Activated CD4-positive, alpha-beta T cell treated with anti-CD3 and anti-CD28 coated beads, Interleukin-2, amount 10 ng/mL, durations not matched to agents 7 days and 5 days (primary cell): ENCODE measurements at regions not wholly inside any gene's neighbourhood (a gene's known extent, or its start where the extent isn't known, plus 50 kb on each side); places are given as distances from the start of the nearest gene placed in this dataset.
"Not testable (repeated sequence)": the region's sequence is repeated elsewhere in the genome, so short reads cannot be mapped to it uniquely, and the experiment has no call there.

Source experiments
- CTCF ChIA-PET: fragments of 350-600 bp; sonication (Branson Sonifier 250); formaldehyde crosslinking; loops from one replicate; lab custom pipeline; 2021; ENCODE audit warnings: antibody characterized with exemption; lab: Charles Lee
- POLR2A ChIA-PET: fragments of 350-600 bp; sonication (Branson Sonifier 250); formaldehyde crosslinking; loops from one replicate; lab custom pipeline; 2021; ENCODE audit warnings: antibody characterized with exemption; lab: Charles Lee
- DNase-seq: peaks from one replicate; pipeline ENCODE4 v3.0.0-alpha.2; 2020
- H3K27ac Mint-ChIP-seq: one replicate; pipeline ENCODE4 v1.8.0; 2021; ENCODE audit warnings: mild to moderate bottlenecking, moderate library complexity, mixed read lengths
- H3K27me3 Mint-ChIP-seq: one replicate; pipeline ENCODE4 v1.8.0; 2021; ENCODE audit warnings: mixed read lengths
- H3K36me3 Mint-ChIP-seq: one replicate; pipeline ENCODE4 v1.8.0; 2021; ENCODE audit warnings: low read depth, mixed read lengths
- H3K4me1 Mint-ChIP-seq: one replicate; pipeline ENCODE4 v1.8.0; 2021; ENCODE audit warnings: mixed read lengths
- H3K4me3 Mint-ChIP-seq: one replicate; pipeline ENCODE4 v1.8.0; 2021; ENCODE audit warnings: mild to moderate bottlenecking, moderate library complexity, mixed read lengths
- H3K9me3 Mint-ChIP-seq: one replicate; pipeline ENCODE4 v1.8.0; 2021; ENCODE audit warnings: mixed read lengths

GRCh38 chr3:178088963-178089362 is 447.3 kb upstream of the KCNMB2 start:
- Mint-ChIP-seq H3K36me3 (no peaks in the 10 kb centered on the region), H3K4me1 (peaks cover 25% of the 10 kb centered on the region), H3K4me3 (no peak overlapping the region), H3K9me3 (peaks cover 6% of the 10 kb centered on the region), H3K27me3 (no peaks in the 10 kb centered on the region), H3K27ac (no peak overlapping the region)
- POLR2A ChIA-PET = no interaction called here
- CTCF ChIA-PET = interaction anchor here (0.6 kb wide), 1 partner anchor 414 kb away, joined by 6 read pairs; no protein-coding TSS in a partner anchor
- no peak for DNase-seq

- H3K4me1 Mint-ChIP-seq = peaks cover 6% of the 10 kb centered on the region
- POLR2A ChIA-PET = no interaction called here
- CTCF ChIA-PET = no interaction called here
- no peaks in the 10 kb centered on the region for H3K27me3 Mint-ChIP-seq
- H3K36me3 Mint-ChIP-seq = no peaks in the 10 kb centered on the region
- H3K27ac Mint-ChIP-seq = no peak overlapping the region
- H3K4me3 Mint-ChIP-seq = no peak overlapping the region
- peaks cover 12% of the 10 kb centered on the region for H3K9me3 Mint-ChIP-seq
- no peak for DNase-seq
Observed at GRCh38 chr3:178090899-178091298, 445.3 kb upstream of the KCNMB2 start.

- H3K4me1 Mint-ChIP-seq = no peaks in the 10 kb centered on the region
- no peaks in the 10 kb centered on the region for H3K27me3 Mint-ChIP-seq
- DNase-seq = no peak
- H3K9me3 Mint-ChIP-seq = peaks cover 10% of the 10 kb centered on the region
- ChIA-PET POLR2A (no interaction called here), CTCF (no interaction called here)
- no peaks in the 10 kb centered on the region for H3K36me3 Mint-ChIP-seq
- no peak overlapping the region for H3K4me3 Mint-ChIP-seq
- no peak overlapping the region for H3K27ac Mint-ChIP-seq
Observed at GRCh38 chr3:178095522-178095921, 440.7 kb upstream of the KCNMB2 start.

GRCh38 chr3:178096955-178097354 is 439.3 kb upstream of the KCNMB2 start:
- Mint-ChIP-seq H3K9me3 (peaks cover 10% of the 10 kb centered on the region), H3K27ac (no peak overlapping the region), H3K4me1 (no peaks in the 10 kb centered on the region), H3K36me3 (no peaks in the 10 kb centered on the region), H3K27me3 (no peaks in the 10 kb centered on the region), H3K4me3 (no peak overlapping the region)
- ChIA-PET POLR2A (no interaction called here), CTCF (no interaction called here)
- DNase-seq = no peak

GRCh38 chr3:178097576-178097975 is 438.7 kb upstream of the KCNMB2 start:
- Mint-ChIP-seq H3K27ac (no peak overlapping the region), H3K36me3 (no peaks in the 10 kb centered on the region), H3K9me3 (peaks cover 6% of the 10 kb centered on the region), H3K27me3 (no peaks in the 10 kb centered on the region), H3K4me3 (no peak overlapping the region), H3K4me1 (no peaks in the 10 kb centered on the region)
- no peak for DNase-seq
- CTCF ChIA-PET = no interaction called here
- POLR2A ChIA-PET = no interaction called here

GRCh38 chr3:178099274-178099673 is 437.0 kb upstream of the KCNMB2 start:
- Mint-ChIP-seq H3K27me3 (no peaks in the 10 kb centered on the region), H3K4me3 (no peak overlapping the region), H3K36me3 (no peaks in the 10 kb centered on the region), H3K27ac (no peak overlapping the region), H3K4me1 (no peaks in the 10 kb centered on the region), H3K9me3 (peaks cover 3% of the 10 kb centered on the region)
- DNase-seq = no peak
- ChIA-PET POLR2A (no interaction called here), CTCF (no interaction called here)

- Mint-ChIP-seq H3K4me1 (no peaks in the 10 kb centered on the region), H3K9me3 (no peaks in the 10 kb centered on the region), H3K27me3 (no peaks in the 10 kb centered on the region), H3K36me3 (no peaks in the 10 kb centered on the region), H3K4me3 (no peak overlapping the region), H3K27ac (no peak overlapping the region)
- ChIA-PET CTCF (no interaction called here), POLR2A (no interaction called here)
- DNase-seq = no peak
Observed at GRCh38 chr3:178099862-178100261, 436.4 kb upstream of the KCNMB2 start.

GRCh38 chr3:178100908-178101307 is 435.3 kb upstream of the KCNMB2 start:
- Mint-ChIP-seq H3K9me3 (no peaks in the 10 kb centered on the region), H3K27ac (no peak overlapping the region), H3K4me1 (no peaks in the 10 kb centered on the region), H3K4me3 (no peak overlapping the region), H3K27me3 (no peaks in the 10 kb centered on the region), H3K36me3 (no peaks in the 10 kb centered on the region)
- POLR2A ChIA-PET = no interaction called here
- no peak for DNase-seq
- CTCF ChIA-PET = no interaction called here

- Mint-ChIP-seq H3K27ac (no peak overlapping the region), H3K9me3 (no peaks in the 10 kb centered on the region), H3K4me3 (no peak overlapping the region), H3K27me3 (no peaks in the 10 kb centered on the region), H3K36me3 (no peaks in the 10 kb centered on the region), H3K4me1 (no peaks in the 10 kb centered on the region)
- POLR2A ChIA-PET = no interaction called here
- DNase-seq = no peak
- CTCF ChIA-PET = no interaction called here
Observed at GRCh38 chr3:178103140-178103539, 433.1 kb upstream of the KCNMB2 start.

- no peaks in the 10 kb centered on the region for H3K36me3 Mint-ChIP-seq
- no peak overlapping the region for H3K27ac Mint-ChIP-seq
- no peaks in the 10 kb centered on the region for H3K9me3 Mint-ChIP-seq
- POLR2A ChIA-PET = no interaction called here
- CTCF ChIA-PET = no interaction called here
- H3K27me3 Mint-ChIP-seq = no peaks in the 10 kb centered on the region
- H3K4me1 Mint-ChIP-seq = no peaks in the 10 kb centered on the region
- no peak for DNase-seq
- H3K4me3 Mint-ChIP-seq = no peak overlapping the region
Observed at GRCh38 chr3:178107804-178108203, 428.4 kb upstream of the KCNMB2 start.

- Mint-ChIP-seq H3K36me3 (no peaks in the 10 kb centered on the region), H3K27me3 (no peaks in the 10 kb centered on the region), H3K4me3 (no peak overlapping the region), H3K27ac (no peak overlapping the region), H3K9me3 (no peaks in the 10 kb centered on the region), H3K4me1 (no peaks in the 10 kb centered on the region)
- POLR2A ChIA-PET = no interaction called here
- DNase-seq = no peak
- CTCF ChIA-PET = no interaction called here
Observed at GRCh38 chr3:178109691-178110090, 426.5 kb upstream of the KCNMB2 start.

- DNase-seq = peak; percentile 20
- no peak overlapping the region for H3K4me3 Mint-ChIP-seq
- H3K9me3 Mint-ChIP-seq = no peaks in the 10 kb centered on the region
- no peak overlapping the region for H3K27ac Mint-ChIP-seq
- ChIA-PET POLR2A (no interaction called here), CTCF (interaction anchor here (0.6 kb wide), 1 partner anchor 375 kb away, joined by 4 read pairs; no protein-coding TSS in a partner anchor)
- H3K36me3 Mint-ChIP-seq = no peaks in the 10 kb centered on the region
- H3K4me1 Mint-ChIP-seq = no peaks in the 10 kb centered on the region
- no peaks in the 10 kb centered on the region for H3K27me3 Mint-ChIP-seq
Observed at GRCh38 chr3:178112134-178112533, 424.1 kb upstream of the KCNMB2 start.

GRCh38 chr3:178112552-178112951 is 423.7 kb upstream of the KCNMB2 start:
- H3K9me3 Mint-ChIP-seq, DNase-seq, H3K4me3 Mint-ChIP-seq, H3K36me3 Mint-ChIP-seq, POLR2A ChIA-PET, H3K4me1 Mint-ChIP-seq, H3K27me3 Mint-ChIP-seq, H3K27ac Mint-ChIP-seq: not testable (repeated sequence)
- CTCF ChIA-PET = interaction anchor here (0.6 kb wide), 1 partner anchor 375 kb away, joined by 4 read pairs; no protein-coding TSS in a partner anchor

GRCh38 chr3:178117641-178118040 is 418.6 kb upstream of the KCNMB2 start:
- no peak overlapping the region for H3K27ac Mint-ChIP-seq
- H3K27me3 Mint-ChIP-seq = no peaks in the 10 kb centered on the region
- no peak for DNase-seq
- H3K4me1 Mint-ChIP-seq = no peaks in the 10 kb centered on the region
- POLR2A ChIA-PET = no interaction called here
- CTCF ChIA-PET = no interaction called here
- no peak overlapping the region for H3K4me3 Mint-ChIP-seq
- no peaks in the 10 kb centered on the region for H3K36me3 Mint-ChIP-seq
- peaks cover 14% of the 10 kb centered on the region for H3K9me3 Mint-ChIP-seq
